Activated CD8-positive, alpha-beta memory T cell treated with anti-CD3 and anti-CD28 coated beads, Interleukin-2, amount 50 U/mL, for 48 hours (primary cell): ENCODE measurements at regions not wholly inside any gene's neighbourhood (a gene's known extent, or its start where the extent isn't known, plus 50 kb on each side); places are given as distances from the start of the nearest gene placed in this dataset.
"Not testable (repeated sequence)": the region's sequence is repeated elsewhere in the genome, so short reads cannot be mapped to it uniquely, and the experiment has no call there.

Experiments used
- DNase-seq: peaks from one replicate; pipeline ENCODE4 v3.0.0-alpha.2; 2020

DNA sequence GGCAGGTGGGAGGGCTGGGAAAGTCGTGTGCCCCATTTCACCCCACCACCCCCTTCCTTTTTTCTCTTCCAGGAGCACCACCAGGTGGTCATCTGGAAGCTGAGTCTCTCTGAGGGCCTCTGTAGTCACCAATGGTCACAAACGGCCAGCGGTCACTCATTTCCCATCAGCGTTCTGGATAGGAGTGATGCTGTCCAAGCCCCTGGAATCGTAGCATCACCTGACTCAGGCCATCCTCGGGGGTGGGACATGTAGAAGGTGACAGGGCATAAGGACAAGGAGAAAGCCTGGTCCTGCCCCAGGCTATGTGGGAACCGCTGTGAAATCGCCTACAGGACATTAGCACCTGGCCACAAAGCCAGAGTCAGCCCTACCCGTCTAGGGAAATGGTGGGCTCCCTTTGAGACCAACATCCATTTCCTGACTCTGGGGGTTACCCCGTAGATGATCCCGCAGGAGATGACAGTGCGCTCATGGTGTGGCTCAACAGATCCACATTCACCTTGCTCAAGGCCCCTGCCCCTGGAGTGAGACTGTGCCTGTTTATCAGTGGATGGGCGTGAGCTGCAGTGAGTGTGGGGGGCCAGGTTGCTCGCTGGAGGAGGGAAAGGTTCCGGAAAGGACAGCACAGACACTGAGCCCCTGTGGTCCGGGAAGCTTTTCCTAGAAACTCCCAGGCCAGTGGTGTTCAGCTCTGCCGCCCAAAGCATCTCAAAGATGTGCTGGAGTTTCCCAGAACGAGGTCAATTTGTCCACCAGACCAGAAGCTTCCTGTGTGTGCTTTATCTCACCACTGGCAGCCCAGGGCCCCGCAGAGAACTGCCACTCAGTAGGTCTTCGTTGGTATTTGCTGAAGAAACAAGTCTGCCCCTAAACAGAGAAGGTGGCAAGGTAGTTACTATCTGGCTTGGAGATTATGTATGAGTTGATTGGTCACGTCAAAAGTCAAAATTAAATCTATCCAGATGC, 61.1 kb upstream of the UNC5A start:
- no peak for DNase-seq

DNA sequence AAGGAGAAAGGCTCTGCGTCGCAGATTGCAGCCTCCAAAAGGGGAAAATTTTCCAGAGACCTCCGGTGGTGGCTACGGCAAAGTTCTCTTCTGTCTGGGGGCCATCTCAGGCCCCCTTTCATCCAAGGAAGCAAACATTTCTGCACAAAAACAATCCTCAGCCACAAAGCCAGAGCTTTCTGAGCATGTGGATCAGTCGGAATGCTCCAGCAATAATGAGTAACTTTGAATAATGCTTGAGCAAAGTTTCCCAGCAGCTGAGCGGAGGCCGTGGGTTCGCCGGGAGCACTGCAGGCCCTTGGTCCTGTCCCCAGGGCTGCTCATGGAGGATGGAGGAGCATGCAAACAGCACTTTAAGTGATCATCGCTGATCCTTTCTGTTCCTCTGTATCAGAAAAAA, 60.2 kb upstream of the UNC5A start:
- no peak for DNase-seq

DNA sequence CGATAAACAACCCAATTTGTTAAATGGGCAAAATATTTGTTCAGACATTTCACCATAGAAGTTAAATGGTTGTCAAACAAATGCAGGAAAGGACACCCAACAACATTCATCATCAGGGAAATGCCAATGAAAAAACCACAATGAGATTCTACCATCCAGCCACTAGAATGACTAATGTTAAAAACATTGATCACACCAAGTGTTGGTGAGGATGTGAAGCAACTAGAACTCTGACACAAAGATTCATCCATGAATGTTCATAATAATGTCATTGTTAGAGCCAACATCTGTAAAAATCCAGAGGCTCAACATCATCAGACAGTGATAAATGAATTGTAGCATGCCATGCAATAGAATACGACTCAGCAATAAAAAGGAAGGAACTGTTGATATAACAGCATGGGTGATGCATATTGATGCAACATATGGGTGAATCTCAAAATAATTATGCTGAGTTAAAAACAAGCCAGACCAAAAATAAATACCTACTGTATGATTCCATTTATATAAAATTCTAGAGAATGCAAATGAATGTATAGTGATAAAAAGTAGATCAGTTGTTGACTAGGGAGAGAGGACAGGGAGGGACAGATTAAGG, 55.9 kb upstream of the UNC5A start:
- DNase-seq, result no peak

GRCh38 chr5:176755593-176755992, 54.8 kb upstream of the UNC5A start:
- not testable (repeated sequence) for DNase-seq

GRCh38 chr5:176757569-176757968, 52.8 kb upstream of the UNC5A start:
- not testable (repeated sequence) for DNase-seq
